NCI-H2107 treated with DMSO at 0.1 percent for 48 hours (cell line): ENCODE measurements at regions not wholly inside any gene's neighbourhood (a gene's known extent, or its start where the extent isn't known, plus 50 kb on each side); places are given as distances from the start of the nearest gene placed in this dataset.

ENCODE experiments used
- DNase-seq: peaks from one replicate; lab custom pipeline; 2025; ENCODE audit not compliant: unreplicated experiment; lab: John Stamatoyannopoulos, UW

DNA sequence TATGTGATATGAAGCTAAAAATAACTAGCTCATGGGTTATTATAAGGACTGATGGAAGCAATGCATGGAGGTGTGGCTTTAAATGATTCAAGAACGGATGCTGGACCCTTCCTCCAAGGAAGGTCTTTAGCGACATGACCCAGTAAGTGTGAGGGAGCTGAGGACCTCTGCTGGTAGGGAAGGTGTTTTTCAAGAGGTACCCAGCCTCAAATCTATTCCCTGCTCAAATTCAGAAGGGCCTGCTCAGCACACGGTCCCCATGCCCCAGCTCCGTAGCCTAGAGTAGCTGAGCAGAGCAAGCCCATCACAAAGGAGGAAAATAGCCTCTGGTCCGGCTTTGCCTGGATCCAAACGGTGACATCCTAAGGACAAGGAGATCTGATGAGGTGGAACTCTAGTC, 266.2 kb upstream of the IGF1R start:
- DNase-seq, result no peak

DNA sequence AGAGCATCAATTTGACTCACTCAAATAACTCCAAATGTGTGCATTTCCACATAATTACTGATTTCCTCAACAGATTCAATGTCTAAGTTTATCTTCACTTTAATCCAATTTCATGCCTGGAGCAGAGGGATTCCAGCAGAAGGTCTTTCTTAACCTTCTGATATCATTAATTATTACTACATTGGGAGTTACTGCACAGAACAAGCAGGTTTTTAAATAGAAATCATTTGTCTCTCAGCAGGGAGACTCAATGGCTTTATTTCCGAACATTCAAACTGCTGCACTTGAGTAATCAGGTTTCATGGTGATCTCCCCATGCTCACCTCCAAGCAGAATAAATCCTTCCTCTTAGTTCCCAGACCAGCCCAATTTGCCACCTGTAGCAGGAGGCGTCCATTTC, 264.8 kb upstream of the IGF1R start:
- no peak for DNase-seq

DNA sequence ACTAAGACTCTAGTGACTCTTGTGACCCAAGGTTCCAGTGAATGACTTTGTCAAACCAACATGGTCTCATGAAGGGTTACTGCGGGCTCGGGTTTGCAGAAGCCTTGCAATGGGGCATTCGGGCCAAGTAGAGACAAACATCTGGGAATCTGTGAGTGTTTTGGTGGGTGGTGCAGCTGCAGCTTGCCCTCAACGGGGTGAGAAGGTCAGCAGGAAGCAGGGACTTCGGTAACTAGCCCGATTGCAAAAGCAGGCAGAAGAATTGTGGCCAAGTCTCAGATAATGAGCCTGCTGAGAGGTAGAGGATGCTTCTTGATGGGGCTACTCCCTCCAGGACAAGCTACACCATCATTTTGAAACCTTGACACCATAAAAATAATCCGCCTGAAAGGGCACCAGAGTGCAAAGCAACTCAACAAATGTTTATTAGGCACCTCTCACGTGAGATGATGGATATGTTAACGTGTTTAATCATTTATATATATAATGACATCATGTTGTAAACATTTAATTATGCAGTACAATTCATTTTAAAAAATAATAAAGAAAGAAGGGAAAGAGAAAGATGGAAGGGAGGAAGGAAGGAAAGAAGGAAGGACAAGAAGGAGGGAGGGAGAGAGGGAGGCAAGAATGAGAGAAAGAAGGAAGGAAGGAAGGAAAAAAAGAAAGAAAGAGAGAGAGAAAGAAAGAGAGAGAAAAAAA, 263.9 kb upstream of the IGF1R start:
- DNase-seq, result no peak

DNA sequence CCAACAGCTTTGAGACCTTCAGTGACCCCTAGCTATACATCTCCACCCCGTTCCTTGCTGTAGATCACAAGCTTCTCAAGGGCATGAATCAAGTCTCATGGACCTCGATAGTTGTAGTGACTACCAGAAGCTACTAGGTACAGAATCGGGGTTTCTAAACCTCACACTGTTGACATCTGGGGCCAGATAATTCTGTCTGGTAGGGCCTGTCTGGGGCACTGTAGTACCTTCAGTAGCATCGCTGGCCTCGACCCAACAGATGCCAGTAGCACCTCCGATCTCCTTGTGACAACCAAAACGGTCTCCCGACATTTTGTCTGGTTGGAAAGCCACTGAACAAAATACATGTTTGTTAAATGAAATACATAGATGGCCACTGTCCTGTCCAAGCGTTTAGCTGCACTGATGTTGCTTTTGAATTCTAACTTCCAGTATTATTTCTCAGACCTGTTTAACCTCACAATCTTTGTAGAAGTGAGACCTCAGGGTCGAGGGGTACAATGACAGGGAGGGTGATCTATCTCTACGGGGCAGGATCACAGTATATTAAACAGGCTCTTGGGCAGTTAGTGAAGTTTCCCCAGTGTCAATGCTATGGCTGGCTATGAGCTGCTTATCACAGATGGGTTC, 262.5 kb upstream of the IGF1R start:
- no peak for DNase-seq

DNA sequence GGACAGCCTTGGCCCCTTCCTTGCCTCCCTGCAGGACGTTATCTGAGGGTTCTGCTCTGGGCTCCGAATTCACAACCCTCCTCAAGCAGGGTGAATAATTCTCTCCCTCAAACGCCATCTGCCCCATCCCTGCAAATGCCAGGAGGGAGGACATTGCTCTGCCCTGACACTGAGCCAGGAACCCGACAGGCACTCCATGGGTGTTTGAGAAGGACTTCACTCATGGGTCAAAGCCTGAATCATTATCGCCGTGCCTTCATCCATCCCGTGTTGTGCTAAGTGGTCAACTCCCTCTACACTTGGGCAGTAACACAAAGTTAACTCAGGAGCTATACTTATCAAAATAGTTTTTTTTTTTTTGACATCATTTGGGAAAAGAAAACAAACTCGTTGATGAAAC, 261.8 kb upstream of the IGF1R start:
- DNase-seq, result no peak

DNA sequence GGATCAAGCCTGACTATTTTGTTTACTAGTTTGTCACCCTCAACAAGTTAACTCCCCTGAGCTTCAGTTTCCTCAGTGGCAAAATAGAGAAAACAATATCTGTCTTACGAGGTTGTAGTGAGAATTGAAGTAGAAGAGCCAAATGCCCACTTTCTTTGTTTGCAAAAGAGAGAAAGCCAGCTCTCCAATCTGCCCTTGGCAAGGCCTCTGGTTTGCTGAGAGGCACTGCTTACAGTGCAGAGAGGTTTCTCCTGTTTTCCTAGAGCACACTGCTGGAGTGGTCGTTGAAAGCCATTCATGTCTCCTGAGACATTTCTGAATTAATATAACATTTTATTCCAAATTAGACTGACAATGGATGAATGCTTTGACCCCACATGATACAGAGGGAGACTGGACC, 260.5 kb upstream of the IGF1R start:
- no peak for DNase-seq

DNA sequence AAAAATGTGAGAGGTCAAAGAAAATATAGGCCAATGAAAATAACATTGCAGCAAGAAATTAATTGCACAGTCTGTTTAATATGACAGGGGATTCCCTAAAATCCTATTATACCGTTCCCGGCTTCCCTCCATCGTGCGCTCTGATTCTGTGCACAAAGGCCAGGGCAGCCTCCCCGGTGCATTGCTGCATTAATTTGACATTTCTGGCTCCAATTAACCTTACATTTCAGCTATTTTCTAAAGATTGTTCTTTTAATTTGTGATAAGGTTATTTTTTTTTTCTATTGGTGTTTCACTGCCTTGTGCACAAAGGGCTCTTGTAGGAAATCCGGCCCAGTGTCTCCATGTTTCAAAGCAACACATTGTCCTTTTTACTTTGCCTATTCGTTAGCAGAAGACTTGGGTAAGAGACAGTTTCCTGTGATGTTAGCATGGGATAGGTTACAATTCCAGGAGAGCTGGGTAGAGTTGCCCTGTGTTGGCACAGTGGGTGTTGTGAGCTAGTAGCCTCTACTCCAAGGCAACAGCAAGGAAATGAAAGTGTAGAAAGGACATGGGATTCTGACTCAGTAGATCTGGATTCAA, 257.3 kb upstream of the IGF1R start:
- DNase-seq, result no peak

DNA sequence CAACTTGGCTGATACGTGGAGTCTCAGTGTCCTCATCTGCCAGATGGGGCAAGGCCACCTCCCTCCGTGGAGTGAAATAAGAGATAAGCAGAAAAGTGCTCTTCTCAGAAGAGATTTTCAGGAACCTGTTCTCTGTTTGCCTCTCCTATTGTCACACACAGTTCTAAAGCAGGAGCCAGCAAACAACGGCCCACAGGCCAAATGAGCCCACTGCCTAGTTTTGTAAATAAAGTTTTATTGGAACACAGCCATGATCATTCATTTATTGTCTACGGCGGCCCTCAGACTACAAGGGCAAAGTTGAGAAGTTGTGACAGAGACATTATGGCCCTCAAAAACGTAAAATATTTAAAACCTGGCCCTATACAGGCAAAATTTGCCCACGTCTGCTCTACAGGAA, 256.8 kb upstream of the IGF1R start:
- no peak for DNase-seq

DNA sequence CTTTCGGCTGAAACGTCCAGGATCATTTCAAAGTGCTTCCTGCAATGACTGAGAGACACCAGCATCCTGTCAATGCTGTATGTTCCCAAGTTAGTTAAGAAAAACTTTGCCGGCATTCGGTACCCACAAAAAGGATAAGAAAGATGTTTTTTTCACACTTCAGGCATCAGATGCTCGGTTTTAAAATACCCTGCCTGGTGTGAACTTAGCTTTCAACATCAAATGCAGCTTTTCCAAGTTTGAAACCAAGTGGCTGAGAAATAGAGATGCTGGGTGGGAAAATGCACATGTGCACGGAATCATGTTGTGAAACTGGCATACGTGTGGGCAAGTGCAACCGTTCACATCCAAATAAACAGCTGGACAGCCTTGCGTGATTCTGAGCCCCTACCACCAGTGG, 254.9 kb upstream of the IGF1R start:
- no peak for DNase-seq

DNA sequence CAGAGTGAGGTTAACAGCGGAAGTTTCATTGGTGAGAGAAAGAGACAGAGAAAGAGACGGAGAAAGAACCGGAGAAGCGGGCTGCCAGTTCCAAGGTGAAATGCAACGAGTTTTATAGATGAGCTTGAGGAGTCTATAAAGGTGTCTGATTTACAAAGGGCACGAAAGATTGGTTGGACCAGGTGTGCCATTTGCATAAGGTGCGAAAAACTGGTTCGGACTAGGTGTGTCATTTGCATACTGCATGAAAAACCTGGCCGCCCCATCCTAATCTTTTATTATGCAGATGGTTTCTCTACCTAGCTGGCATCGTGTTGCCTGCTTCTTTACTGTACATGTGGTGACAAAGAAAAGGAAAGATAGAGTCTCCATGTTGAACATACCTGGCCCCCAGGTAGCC, 253.8 kb upstream of the IGF1R start:
- DNase-seq, result no peak

DNA sequence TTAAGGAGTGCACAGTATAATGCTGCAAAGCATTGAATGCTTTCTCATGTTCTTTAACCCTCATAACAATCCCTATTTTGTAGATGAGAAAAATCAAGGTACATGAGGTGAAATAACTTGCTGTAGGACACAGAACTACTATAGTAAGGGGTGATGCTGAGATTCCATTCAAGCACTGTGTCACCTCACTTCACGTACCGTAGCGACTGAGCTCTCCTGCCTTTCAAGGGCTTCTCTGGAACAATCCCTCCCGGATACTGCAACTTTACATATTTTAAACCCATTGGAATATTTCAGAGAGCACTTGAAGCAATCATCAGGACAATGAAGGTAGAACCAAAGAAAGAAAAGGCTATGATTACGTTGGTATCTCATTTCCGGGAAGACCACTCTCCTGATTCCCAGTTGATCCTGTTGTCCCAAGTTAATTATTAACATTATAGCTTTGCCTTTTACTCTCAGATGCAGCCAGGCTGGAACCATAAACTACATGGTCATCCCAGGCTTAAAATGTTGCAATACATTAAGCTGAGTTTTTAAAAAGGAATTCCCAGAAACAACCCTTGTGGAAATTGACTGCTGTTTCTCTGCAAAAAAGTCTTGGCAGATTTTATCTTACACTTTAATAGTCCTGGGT, 252.2 kb upstream of the IGF1R start:
- DNase-seq, result no peak

DNA sequence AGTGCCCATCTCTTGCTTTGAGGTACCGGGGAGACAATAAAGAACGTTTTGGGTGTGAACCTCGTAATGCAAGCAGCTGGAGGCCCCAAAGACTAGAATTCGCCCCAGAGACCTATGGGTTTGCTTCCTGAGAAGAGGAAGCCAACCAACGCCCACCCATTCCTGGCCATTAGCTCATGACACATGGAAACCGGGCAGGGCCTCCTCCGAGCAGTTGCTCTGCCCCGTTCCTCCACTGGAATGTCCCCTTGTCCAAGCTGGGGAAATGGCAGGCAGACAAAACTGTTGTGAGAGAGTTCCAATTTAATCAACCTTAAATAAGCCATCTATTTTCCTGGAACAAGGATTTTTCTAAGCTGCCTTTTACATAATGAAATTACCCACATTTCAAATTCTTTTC, 250.9 kb upstream of the IGF1R start:
- DNase-seq, result no peak

DNA sequence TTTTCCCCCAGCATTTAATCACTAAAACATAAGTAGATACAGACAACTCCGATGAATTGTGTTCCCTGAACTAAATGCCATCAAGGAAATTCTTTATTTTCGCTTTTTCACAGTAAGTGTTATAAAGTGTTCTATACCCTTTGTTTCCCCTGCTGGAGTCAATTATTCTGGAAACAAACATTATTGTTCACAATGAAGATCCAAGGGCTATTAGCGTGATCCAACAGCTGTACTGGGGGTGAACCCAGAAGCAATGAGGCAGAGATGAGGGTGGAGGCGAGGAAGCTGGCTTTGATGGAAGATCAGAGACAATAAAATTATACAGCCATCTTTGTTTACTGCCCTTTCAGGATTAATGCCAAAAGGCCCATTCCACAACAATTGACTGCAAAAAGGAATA, 250.3 kb upstream of the IGF1R start:
- DNase-seq, result no peak

DNA sequence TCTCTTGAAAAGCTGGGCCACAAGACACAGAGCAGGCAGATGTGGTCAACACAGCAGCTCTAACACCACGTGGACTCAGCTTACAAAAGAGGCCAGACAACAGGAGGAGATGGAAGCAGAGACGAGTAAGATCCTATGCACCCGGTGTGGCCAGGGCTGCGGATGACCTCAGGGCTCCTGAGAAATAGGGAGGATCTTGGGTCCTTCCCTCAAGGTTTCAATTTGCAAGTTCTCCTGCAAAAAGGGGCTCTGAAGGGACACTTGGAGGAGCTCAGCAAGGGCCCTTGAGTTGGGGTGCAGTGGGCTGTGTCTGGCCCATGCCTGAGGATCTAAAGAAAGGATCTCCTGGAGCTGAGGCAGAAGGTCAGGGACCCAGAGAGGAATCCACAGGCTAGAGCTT, 249.5 kb upstream of the IGF1R start:
- no peak for DNase-seq

DNA sequence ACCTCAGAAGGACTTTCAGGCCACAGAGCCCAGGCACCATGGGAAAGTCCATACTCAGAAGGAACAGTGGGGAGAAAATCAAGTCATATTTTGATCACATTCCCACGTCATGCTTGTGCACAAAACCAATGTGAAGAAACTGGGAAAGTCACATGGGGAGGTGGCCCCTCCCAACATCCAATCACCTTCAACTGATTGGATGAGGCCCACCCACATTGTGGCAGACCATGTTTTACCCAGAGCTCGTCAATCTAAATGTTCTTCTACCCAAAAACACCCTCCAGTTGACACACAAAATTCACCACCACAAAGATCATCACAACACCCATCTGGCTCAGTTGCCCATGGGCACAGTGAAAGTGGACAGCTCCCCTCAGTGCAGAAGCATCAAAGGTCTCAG, 248.2 kb upstream of the IGF1R start:
- DNase-seq, result no peak

DNA sequence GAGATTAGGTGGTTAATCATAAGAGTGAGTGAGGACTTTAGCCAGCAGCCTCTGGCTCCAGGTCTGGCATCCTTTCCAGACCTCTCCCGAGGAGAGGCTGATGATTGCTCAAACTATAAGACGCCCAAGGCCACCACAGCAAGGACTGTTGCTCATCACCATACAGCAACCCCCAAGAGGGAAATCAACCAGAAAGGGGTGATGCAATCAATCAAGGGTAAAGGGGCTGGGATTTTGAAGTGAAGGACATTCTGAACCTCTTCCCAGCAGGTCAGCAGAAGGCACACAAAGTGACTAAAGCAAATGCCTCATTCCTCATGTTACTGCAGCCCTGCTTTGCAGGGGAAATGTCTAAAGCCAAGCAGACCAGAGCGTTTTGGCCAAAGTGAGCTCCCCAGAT, 247.3 kb upstream of the IGF1R start:
- DNase-seq, result no peak

DNA sequence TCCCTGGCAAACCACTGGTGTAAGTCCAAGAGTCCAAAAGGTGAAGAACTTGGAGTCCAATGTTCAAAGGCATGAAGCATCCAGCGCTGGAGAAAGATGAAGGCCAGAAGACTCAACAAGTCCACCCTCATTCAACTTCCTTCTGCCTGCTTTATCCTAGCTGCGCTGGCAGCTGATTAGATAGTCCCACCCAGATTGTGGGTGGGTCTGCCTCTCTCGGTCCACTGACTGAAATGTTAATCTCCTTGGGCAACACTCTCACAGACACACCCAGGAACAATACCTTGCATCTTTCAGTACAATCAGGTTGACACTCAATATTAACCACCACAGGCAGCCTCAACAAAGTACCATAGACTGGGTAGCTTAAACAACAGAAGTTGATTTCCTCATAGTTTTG, 245.9 kb upstream of the IGF1R start:
- DNase-seq, result no peak

DNA sequence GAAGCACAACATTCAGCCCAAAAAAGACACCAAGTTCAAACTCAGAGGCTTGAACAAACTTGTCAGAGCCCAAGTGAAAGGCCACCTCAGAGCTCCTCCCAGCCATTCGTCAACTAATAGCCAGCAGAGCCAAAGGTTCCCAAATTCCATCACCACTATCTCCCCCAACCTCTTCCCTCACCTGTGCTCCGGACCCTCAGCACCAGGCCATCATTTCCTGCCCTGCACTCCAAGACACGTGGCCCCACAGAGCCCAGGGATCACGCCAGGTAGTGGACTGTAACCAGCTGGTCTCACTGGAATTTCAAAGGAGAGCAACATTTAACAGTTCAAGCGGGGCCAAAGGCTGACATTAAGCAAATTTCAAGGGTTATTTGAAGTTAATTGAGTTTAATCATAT, 245.2 kb upstream of the IGF1R start:
- no peak for DNase-seq

DNA sequence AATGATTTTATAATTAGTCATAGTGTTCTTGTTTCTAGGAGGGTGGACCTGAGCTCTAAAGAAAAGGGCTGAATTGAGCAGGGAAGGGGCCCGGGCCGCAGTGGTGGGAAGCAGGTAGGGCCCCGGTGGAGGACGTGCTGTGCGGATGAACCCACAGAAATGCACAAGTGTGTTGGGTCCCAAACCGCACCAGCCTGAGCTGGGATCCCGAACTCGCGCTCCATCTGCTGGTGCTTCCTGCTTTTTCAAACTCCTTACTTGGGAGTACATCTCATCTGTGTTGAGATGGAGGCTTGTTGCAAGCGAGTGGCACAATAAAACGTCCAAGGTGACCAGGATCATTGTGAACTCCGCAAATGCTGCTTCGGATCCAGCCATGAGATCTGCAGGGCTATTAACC, 244.8 kb upstream of the IGF1R start:
- no peak for DNase-seq

DNA sequence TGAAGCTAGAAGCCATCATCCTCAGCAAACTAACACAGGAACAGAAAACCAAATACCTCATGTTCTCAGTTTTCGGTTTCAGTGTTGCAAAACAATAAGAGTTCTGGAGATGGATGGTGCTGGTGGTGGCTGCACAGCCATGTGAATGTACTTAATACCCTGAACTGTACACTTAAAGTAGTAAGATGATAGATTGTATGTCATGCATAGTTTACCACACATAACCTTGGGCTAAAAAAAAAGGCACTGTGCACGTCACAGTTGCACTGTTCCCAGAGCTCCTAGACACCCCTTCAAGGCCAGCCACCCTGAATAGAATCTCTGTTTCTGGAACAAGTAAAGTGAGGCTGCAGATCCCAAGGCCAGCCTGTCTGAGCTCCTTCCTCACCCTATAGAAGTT, 243.3 kb upstream of the IGF1R start:
- no peak for DNase-seq

DNA sequence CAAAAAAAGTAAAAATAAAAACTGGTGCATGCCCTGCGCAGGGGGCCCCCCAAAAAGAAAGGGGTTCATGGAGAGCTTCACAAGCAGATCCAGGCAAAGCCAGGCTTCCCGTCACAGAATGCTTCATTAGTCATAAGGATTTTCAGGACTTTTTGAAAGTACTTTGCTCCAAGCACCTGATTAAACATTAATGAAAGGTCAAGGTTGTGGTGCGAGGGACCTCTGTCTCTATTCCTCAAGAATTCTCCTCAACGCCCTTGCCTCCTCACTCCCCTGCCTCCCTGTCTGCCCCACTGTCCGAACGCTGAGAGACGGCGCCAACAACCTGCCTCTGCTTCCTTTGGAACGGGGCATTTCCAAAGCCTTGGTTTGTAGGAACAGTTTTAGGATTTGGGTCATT, 240.1 kb upstream of the IGF1R start:
- no peak for DNase-seq

DNA sequence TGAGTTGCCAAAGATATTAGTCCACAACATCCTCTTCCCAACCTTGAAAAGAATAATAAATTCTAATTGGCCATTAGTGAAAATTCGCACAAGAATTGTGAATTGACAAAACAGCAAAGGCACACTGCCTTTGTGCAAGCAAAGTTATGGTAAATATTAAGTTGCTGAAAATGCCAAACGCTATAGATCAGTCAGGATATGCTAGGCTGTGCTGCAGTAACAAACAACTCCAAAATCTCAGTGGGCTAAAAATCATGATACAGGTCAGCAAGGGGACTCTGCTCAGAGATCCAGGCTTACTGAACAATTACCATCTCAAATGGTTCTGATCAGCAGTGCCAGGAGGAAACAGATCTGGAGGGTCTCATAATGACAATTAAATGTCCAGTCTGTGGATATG, 238.0 kb upstream of the IGF1R start:
- DNase-seq, result no peak
